Hepatocyte (in vitro differentiated cells): ENCODE measurements at regions not wholly inside any gene's neighbourhood (a gene's known extent, or its start where the extent isn't known, plus 50 kb on each side); places are given as distances from the start of the nearest gene placed in this dataset.

Experiments used
- EZH2 ChIP-seq: fragments of 200-600 bp; sonication (generic); IDR thresholded peaks from 2 replicates; pipeline ENCODE4 v1.6.1; 2016; ENCODE audit warnings: antibody characterized with exemption, mild to moderate bottlenecking, borderline replicate concordance
- EZH2phosphoT487 ChIP-seq: fragments of 200-600 bp; sonication (generic); IDR thresholded peaks from one replicate; pipeline ENCODE4 v1.6.1; 2018; ENCODE audit warnings: antibody characterized with exemption, mild to moderate bottlenecking, low read depth, moderate library complexity; ENCODE audit not compliant: unreplicated experiment, severe bottlenecking
- TF ChIP-seq, protein P1 (sequence below): fragments of 200-600 bp; sonication (generic); IDR thresholded peaks from 2 replicates; pipeline ENCODE4 v1.5.1; 2016; ENCODE audit warnings: antibody characterized with exemption, mild to moderate bottlenecking; ENCODE audit not compliant: poor library complexity

DNA sequence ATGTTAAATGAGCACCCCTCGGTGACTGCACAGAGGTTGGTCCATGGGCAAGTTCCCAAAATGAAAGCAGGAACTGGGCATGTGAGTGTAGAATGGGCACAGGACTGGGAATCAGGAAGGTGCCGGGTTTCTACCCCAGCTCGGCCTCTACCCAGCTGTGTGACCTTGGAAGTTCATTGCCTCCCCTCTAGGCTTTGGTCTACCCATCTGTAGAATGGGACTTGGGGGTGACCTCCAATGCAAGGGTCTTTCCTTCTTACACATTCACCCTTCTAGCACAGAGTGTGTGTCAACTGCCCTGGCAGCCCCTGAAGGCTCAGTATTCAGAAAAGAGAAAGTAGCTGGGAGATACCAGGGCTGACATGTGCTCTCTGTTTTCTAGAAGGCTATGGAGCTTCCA is 72.3 kb upstream of the PIAS1 start:
- no peak for TF ChIP-seq EZH2phosphoT487
- TF ChIP-seq, protein P1, sequence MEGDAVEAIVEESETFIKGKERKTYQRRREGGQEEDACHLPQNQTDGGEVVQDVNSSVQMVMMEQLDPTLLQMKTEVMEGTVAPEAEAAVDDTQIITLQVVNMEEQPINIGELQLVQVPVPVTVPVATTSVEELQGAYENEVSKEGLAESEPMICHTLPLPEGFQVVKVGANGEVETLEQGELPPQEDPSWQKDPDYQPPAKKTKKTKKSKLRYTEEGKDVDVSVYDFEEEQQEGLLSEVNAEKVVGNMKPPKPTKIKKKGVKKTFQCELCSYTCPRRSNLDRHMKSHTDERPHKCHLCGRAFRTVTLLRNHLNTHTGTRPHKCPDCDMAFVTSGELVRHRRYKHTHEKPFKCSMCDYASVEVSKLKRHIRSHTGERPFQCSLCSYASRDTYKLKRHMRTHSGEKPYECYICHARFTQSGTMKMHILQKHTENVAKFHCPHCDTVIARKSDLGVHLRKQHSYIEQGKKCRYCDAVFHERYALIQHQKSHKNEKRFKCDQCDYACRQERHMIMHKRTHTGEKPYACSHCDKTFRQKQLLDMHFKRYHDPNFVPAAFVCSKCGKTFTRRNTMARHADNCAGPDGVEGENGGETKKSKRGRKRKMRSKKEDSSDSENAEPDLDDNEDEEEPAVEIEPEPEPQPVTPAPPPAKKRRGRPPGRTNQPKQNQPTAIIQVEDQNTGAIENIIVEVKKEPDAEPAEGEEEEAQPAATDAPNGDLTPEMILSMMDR: no peak
- TF ChIP-seq EZH2: no peak
